Naive thymus-derived CD4-positive, alpha-beta T cell (primary cell): ENCODE measurements at regions not wholly inside any gene's neighbourhood (a gene's known extent, or its start where the extent isn't known, plus 50 kb on each side); places are given as distances from the start of the nearest gene placed in this dataset.
"Not testable (repeated sequence)": the region's sequence is repeated elsewhere in the genome, so short reads cannot be mapped to it uniquely, and the experiment has no call there.

ENCODE experiments used
- ATAC-seq: fragments of 150-1000 bp; cut with Tn5 transposase; 2 replicates; pipeline ENCODE4 v1.10.0; 2021; ENCODE audit warnings: mild to moderate bottlenecking, moderate library complexity
- CTCF ChIA-PET: fragments of 350-600 bp; sonication (Branson Sonifier 250); formaldehyde crosslinking; loops from one replicate; lab custom pipeline; 2021; ENCODE audit warnings: antibody characterized with exemption; lab: Charles Lee
- POLR2A ChIA-PET: fragments of 350-600 bp; sonication (Branson Sonifier 250); formaldehyde crosslinking; loops from one replicate; lab custom pipeline; 2021; ENCODE audit warnings: antibody characterized with exemption, inconsistent platforms; lab: Charles Lee
- DNase-seq, 9 donors: peaks; one replicate each; pipeline versions ENCODE4 v3.0.0 to v3.0.0-alpha.2; 2020 to 2022; ENCODE audit warnings: mixed read lengths in 1 of 9
- H3K27ac ChIP-seq: one replicate; pipeline ENCODE4 v1.7.0; 2013; ENCODE audit warnings: mild to moderate bottlenecking, low read depth, low read length, moderate library complexity
- H3K27me3 ChIP-seq, 2 donors: one replicate each; pipeline ENCODE4 v1.7.0; 2013; ENCODE audit warnings: low read length in 2 of 2, mild to moderate bottlenecking in 2 of 2, moderate library complexity in 2 of 2; ENCODE audit not compliant: control insufficient read depth in 2 of 2, insufficient read depth in 2 of 2
- H3K36me3 ChIP-seq, 3 experiments: 1 replicate in 2 of 3; 2 replicates in 1 of 3; pipeline ENCODE4 v1.7.0; 2013; ENCODE audit warnings: low read length in 3 of 3, mild to moderate bottlenecking in 3 of 3, moderate library complexity in 1 of 3; ENCODE audit not compliant: insufficient read depth in 3 of 3, control insufficient read depth in 2 of 3
- H3K4me1 ChIP-seq, 2 donors: one replicate each; pipeline ENCODE4 v1.7.0; 2013; ENCODE audit warnings: low read length in 2 of 2, mild to moderate bottlenecking in 2 of 2, moderate library complexity in 1 of 2; ENCODE audit not compliant: control insufficient read depth in 2 of 2, insufficient read depth in 2 of 2
- H3K4me3 ChIP-seq: 2 replicates; pipeline ENCODE4 v1.7.0; 2013; ENCODE audit warnings: mild to moderate bottlenecking, low read length
- H3K9me3 ChIP-seq, 3 experiments: 1 replicate in 2 of 3; 2 replicates in 1 of 3; pipeline ENCODE4 v1.7.0; 2013; ENCODE audit warnings: low read length in 3 of 3; ENCODE audit not compliant: control insufficient read depth in 2 of 3
- H3K27ac Mint-ChIP-seq, 9 donors: one replicate each; pipeline ENCODE4 v1.8.0; 2020 to 2022; ENCODE audit warnings: mixed read lengths in 9 of 9, mild to moderate bottlenecking in 8 of 9, moderate library complexity in 5 of 9, inconsistent platforms in 2 of 9
- H3K27me3 Mint-ChIP-seq, 5 donors: one replicate each; pipeline ENCODE4 v1.8.0; 2021 to 2022; ENCODE audit warnings: mixed read lengths in 5 of 5, mild to moderate bottlenecking in 1 of 5
- H3K36me3 Mint-ChIP-seq, 5 donors: one replicate each; pipeline ENCODE4 v1.8.0; 2020 to 2022; ENCODE audit warnings: mixed read lengths in 5 of 5, mild to moderate bottlenecking in 3 of 5, inconsistent platforms in 1 of 5
- H3K4me1 Mint-ChIP-seq, 7 donors: one replicate each; pipeline ENCODE4 v1.8.0; 2020 to 2022; ENCODE audit warnings: mixed read lengths in 7 of 7, mild to moderate bottlenecking in 3 of 7, inconsistent platforms in 1 of 7
- H3K4me3 Mint-ChIP-seq, 10 donors: one replicate each; pipeline ENCODE4 v1.8.0; 2020 to 2022; ENCODE audit warnings: mild to moderate bottlenecking in 10 of 10, mixed read lengths in 10 of 10, moderate library complexity in 6 of 10, inconsistent platforms in 2 of 10
- H3K9me3 Mint-ChIP-seq, 11 donors: one replicate each; pipeline ENCODE4 v1.8.0; 2020 to 2022; ENCODE audit warnings: mixed read lengths in 11 of 11, mild to moderate bottlenecking in 4 of 11, inconsistent platforms in 1 of 11, moderate library complexity in 1 of 11
- intact Hi-C, 2 donors: fragments of 100-400 bp; cut with micrococcal nuclease; formaldehyde crosslinking; loops; one replicate each; pipeline ENCODE4 v1.15.1; 2023

GRCh38 chr4:130029442-130029841 lies 933.5 kb downstream of the C4orf33 start:
- DNase-seq = no peak
- no peak overlapping the region for H3K27ac ChIP-seq
- ChIA-PET CTCF (no interaction called here), POLR2A (no interaction called here)
- Mint-ChIP-seq H3K27ac (no peak overlapping the region), H3K36me3 (no peaks in the 10 kb centered on the region), H3K4me1 (no peaks in the 10 kb centered on the region), H3K9me3 (peaks cover 0 to 4% (median 0%) of the 10 kb centered on the region in 11 donors), H3K4me3 (no peak overlapping the region), H3K27me3 (no peaks in the 10 kb centered on the region)
- no peak for ATAC-seq
- no peak overlapping the region for H3K4me3 ChIP-seq
- intact Hi-C loops = no loop called here
- no peaks in the 10 kb centered on the region for H3K4me1 ChIP-seq
- H3K27me3 ChIP-seq = no peaks in the 10 kb centered on the region
- no peaks in the 10 kb centered on the region for H3K9me3 ChIP-seq
- H3K36me3 ChIP-seq = no peaks in the 10 kb centered on the region

DNA sequence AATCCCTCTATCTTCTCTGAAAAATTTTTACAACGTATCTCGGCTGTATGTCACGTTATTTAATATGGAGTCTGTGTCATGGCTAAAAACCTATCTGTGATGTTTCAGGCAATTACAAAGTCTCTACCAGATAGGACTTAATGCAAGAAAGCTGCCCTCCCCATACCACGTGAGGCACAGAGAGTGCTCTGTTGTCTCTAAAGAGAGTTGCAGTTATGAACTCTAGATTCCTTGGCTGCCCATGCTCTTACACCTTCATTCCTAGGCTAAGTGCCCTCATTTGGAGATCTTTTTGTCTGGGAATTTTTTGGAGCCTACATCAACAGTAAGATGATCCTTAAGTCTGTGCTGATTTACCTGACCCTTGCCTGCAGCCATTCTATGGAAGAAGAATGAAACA lies 935.9 kb downstream of the C4orf33 start:
- intact Hi-C loops = no loop called here
- no peaks in the 10 kb centered on the region for H3K4me1 Mint-ChIP-seq

GRCh38 chr4:130033657-130034056 lies 937.7 kb downstream of the C4orf33 start:
- H3K4me1 Mint-ChIP-seq, H3K27me3 Mint-ChIP-seq, DNase-seq, H3K4me3 Mint-ChIP-seq, H3K27ac ChIP-seq, H3K36me3 ChIP-seq, H3K27ac Mint-ChIP-seq, ATAC-seq, POLR2A ChIA-PET, H3K36me3 Mint-ChIP-seq, H3K9me3 Mint-ChIP-seq, CTCF ChIA-PET, H3K27me3 ChIP-seq, H3K4me3 ChIP-seq, H3K9me3 ChIP-seq, H3K4me1 ChIP-seq, intact Hi-C loops: not testable (repeated sequence)

More for the DNA sequence above, 935.9 kb downstream of the C4orf33 start:
- H3K4me3 Mint-ChIP-seq = no peak overlapping the region
- Histone ChIP-seq H3K4me1 (no peaks in the 10 kb centered on the region), H3K36me3 (no peaks in the 10 kb centered on the region), H3K9me3 (no peaks in the 10 kb centered on the region), H3K27ac (no peak overlapping the region), H3K27me3 (no peaks in the 10 kb centered on the region), H3K4me3 (no peak overlapping the region)
- ChIA-PET CTCF (no interaction called here), POLR2A (no interaction called here)
- H3K27ac Mint-ChIP-seq = no peak overlapping the region
- DNase-seq = no peak
- no peaks in the 10 kb centered on the region for H3K27me3 Mint-ChIP-seq
- no peak for ATAC-seq
- H3K9me3 Mint-ChIP-seq = peaks cover 0 to 4% (median 0%) of the 10 kb centered on the region in 11 donors
- H3K36me3 Mint-ChIP-seq = no peaks in the 10 kb centered on the region

DNA sequence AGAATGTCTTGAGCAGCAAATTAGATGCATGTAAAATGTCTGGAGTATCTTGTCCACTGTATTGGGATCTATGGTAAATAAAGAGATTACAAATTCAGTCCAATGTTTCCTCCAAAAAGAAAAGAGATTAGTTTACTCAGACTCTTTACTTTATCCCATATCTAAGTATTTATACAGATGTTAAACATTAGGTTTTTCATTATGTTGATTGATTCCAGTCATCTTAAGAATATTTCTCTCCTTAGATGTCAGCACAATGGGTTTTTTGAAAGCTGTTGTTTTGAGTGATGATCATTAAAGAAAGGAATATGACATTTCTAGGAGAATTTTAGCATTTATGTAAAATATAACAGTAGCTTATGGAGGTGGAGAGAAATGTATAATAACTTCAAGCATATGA lies 938.9 kb downstream of the C4orf33 start:
- ATAC-seq (no peak), DNase-seq (no peak)
- intact Hi-C loops = no loop called here
- Histone ChIP-seq H3K27ac (no peak overlapping the region), H3K4me3 (no peak overlapping the region), H3K36me3 (no peaks in the 10 kb centered on the region), H3K9me3 (no peaks in the 10 kb centered on the region), H3K27me3 (no peaks in the 10 kb centered on the region), H3K4me1 (no peaks in the 10 kb centered on the region)
- CTCF ChIA-PET = no interaction called here
- H3K4me1 Mint-ChIP-seq = no peaks in the 10 kb centered on the region
- H3K27ac Mint-ChIP-seq = no peak overlapping the region
- H3K9me3 Mint-ChIP-seq = peaks cover 0 to 14% (median 0%) of the 10 kb centered on the region in 11 donors
- H3K4me3 Mint-ChIP-seq = no peak overlapping the region
- no peaks in the 10 kb centered on the region for H3K27me3 Mint-ChIP-seq
- POLR2A ChIA-PET = no interaction called here
- H3K36me3 Mint-ChIP-seq = no peaks in the 10 kb centered on the region

DNA sequence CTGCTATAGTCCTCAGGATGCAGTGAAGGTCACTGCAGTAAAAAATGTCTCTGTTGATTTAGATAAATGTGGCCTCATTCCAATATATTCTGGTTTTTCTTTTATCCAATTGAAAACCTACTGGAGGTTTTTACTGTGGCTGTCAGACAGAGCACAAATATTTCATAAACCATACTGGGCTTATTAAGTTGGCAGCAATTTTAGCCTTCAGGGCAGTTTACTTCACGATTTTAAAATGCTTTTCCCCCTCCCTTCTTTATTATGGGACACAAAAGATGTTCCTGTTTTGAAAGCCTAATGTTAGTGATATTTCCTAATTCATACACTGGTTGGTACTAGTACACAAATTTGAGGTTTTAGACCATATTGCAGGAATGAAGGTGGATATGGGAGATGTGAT lies 939.4 kb downstream of the C4orf33 start:
- Mint-ChIP-seq H3K9me3 (peaks cover 0 to 15% (median 0%) of the 10 kb centered on the region in 11 donors), H3K4me3 (no peak overlapping the region), H3K36me3 (no peaks in the 10 kb centered on the region), H3K27me3 (no peaks in the 10 kb centered on the region), H3K27ac (no peak overlapping the region), H3K4me1 (no peaks in the 10 kb centered on the region)
- Histone ChIP-seq H3K9me3 (no peaks in the 10 kb centered on the region), H3K4me3 (no peak overlapping the region), H3K27me3 (no peaks in the 10 kb centered on the region), H3K36me3 (no peaks in the 10 kb centered on the region), H3K27ac (no peak overlapping the region), H3K4me1 (no peaks in the 10 kb centered on the region)
- CTCF ChIA-PET = no interaction called here
- intact Hi-C loops = no loop called here
- DNase-seq = no peak
- POLR2A ChIA-PET = no interaction called here
- no peak for ATAC-seq

DNA sequence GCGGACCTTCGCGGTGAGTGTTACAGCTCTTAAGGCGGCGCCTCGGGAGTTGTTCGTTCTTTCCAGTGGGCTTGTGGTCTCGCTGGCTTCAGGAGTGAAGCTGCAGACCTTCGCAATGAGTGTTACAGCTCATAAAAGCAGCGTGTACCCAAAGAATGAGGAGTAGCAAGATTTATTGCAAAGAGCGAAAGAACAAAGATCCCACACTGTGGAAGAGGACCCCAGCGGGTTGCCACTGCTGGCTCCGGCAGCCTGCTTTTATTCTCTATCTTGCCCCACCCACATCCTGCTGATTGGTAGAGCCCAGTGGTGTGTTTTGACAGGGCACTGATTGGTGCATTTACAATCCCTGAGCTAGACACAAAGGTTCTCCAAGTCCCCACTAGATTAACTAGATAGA lies 941.9 kb downstream of the C4orf33 start:
- not testable (repeated sequence) for ATAC-seq, H3K27ac Mint-ChIP-seq, H3K4me1 Mint-ChIP-seq

DNA sequence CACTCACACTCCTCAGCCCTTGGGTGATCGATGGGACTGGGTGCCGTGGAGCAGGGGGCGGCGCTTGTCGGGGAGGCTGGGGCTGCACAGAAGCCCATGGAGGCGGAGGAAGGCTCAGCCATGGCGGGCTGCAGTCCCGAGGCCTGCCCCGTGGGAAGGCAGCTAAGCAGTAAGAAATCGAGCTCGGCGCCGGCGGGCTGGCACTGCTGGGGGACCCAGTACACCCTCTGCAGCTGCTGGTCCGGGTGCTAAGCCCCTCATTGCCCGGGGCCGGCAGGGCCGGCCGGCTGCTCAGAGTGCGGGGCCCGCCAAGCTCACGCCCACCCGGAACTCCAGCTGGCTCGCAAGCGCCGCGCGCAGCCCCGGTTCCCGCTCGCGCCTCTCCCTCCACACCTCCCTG lies 942.6 kb downstream of the C4orf33 start:
- POLR2A ChIA-PET, DNase-seq, H3K9me3 ChIP-seq, H3K27ac Mint-ChIP-seq, H3K36me3 ChIP-seq, ATAC-seq, H3K27me3 Mint-ChIP-seq, H3K4me3 ChIP-seq, H3K4me3 Mint-ChIP-seq, CTCF ChIA-PET, H3K27me3 ChIP-seq, H3K27ac ChIP-seq, H3K36me3 Mint-ChIP-seq, H3K4me1 ChIP-seq, intact Hi-C loops, H3K4me1 Mint-ChIP-seq: not testable (repeated sequence)
- peaks cover 0 to 15% (median 1%) of the 10 kb centered on the region in 11 donors for H3K9me3 Mint-ChIP-seq

More for the DNA sequence above, 941.9 kb downstream of the C4orf33 start:
- POLR2A ChIA-PET, H3K4me1 ChIP-seq, DNase-seq, H3K4me3 ChIP-seq, H3K27me3 Mint-ChIP-seq, intact Hi-C loops, H3K27me3 ChIP-seq, H3K27ac ChIP-seq, H3K4me3 Mint-ChIP-seq, H3K36me3 Mint-ChIP-seq, CTCF ChIA-PET, H3K36me3 ChIP-seq, H3K9me3 ChIP-seq: not testable (repeated sequence)
- peaks cover 0 to 15% (median 1%) of the 10 kb centered on the region in 11 donors for H3K9me3 Mint-ChIP-seq
